BJ (cell line): ENCODE measurements at regions not wholly inside any gene's neighbourhood (a gene's known extent, or its start where the extent isn't known, plus 50 kb on each side); places are given as distances from the start of the nearest gene placed in this dataset.

ENCODE experiments used
- CTCF ChIA-PET: fragments of 350-600 bp; formaldehyde crosslinking; extraction: SDS; loops from one replicate; lab custom pipeline; 2021; ENCODE audit warnings: antibody characterized with exemption, inconsistent platforms; lab: Yijun Ruan, JAX
- POLR2A ChIA-PET: fragments of 300-600 bp; sonication (Branson Sonifier 250); formaldehyde crosslinking; extraction: SDS; loops from one replicate; lab custom pipeline; 2021; ENCODE audit warnings: antibody characterized with exemption; lab: Charles Lee
- DNase-seq: peaks from one replicate; pipeline ENCODE4 v3.0.0-alpha.2; 2011; ENCODE audit warnings: low read depth
- H3K27me3 ChIP-seq: 2 replicates; pipeline ENCODE4 v1.6.0; 2011; ENCODE audit warnings: low read length; ENCODE audit not compliant: control insufficient read depth, insufficient read depth
- H3K36me3 ChIP-seq: 2 replicates; pipeline ENCODE4 v1.5.1; 2011; ENCODE audit warnings: low read length; ENCODE audit not compliant: control insufficient read depth, insufficient read depth
- H3K4me3 ChIP-seq: 2 replicates; pipeline ENCODE4 v1.5.1; 2011; ENCODE audit warnings: low read depth, mild to moderate bottlenecking, control low read depth, low read length
- CTCF ChIP-seq: IDR thresholded peaks from 2 replicates; pipeline ENCODE4 v1.5.1; 2011; ENCODE audit warnings: low read depth, mild to moderate bottlenecking, control low read depth, inconsistent platforms, low read length, moderate library complexity; ENCODE audit not compliant: insufficient read depth

- Histone ChIP-seq H3K27me3 (no peaks in the 10 kb centered on the region), H3K4me3 (no peak overlapping the region), H3K36me3 (no peaks in the 10 kb centered on the region)
- no peak for TF ChIP-seq CTCF
- POLR2A ChIA-PET = interaction anchor here (0.6 kb wide), 1 partner anchor 28 kb away, joined by 9 read pairs; no protein-coding TSS in a partner anchor
- DNase-seq = no peak
- CTCF ChIA-PET = interaction anchor here (0.7 kb wide), 1 partner anchor 11 kb away, joined by 3 read pairs; no protein-coding TSS in a partner anchor
Observed at GRCh38 chr3:23749609-23750008, 56.1 kb upstream of the UBE2E1 start.

- CTCF ChIA-PET = interaction anchor here (1.2 kb wide), 1 partner anchor 10 kb away, joined by 4 read pairs; no protein-coding TSS in a partner anchor
- H3K36me3 ChIP-seq = no peaks in the 10 kb centered on the region
- no peak for DNase-seq
- H3K4me3 ChIP-seq = no peak overlapping the region
- no peak for TF ChIP-seq CTCF
- no peaks in the 10 kb centered on the region for H3K27me3 ChIP-seq
- POLR2A ChIA-PET = interaction anchor here (0.6 kb wide), 1 partner anchor 17 kb away, joined by 3 read pairs; no protein-coding TSS in a partner anchor
Observed at GRCh38 chr3:23750573-23751210, 55.1 kb upstream of the UBE2E1 start.

GRCh38 chr3:23751212-23751723, 54.5 kb upstream of the UBE2E1 start:
- POLR2A ChIA-PET = interaction anchor here (0.6 kb wide), 1 partner anchor 17 kb away, joined by 3 read pairs; no protein-coding TSS in a partner anchor
- no peak for DNase-seq
- CTCF ChIA-PET = interaction anchor here (0.8 to 1.2 kb wide), 2 partner anchors 10 to 12 kb away, joined by 4 read pairs; no protein-coding TSS in a partner anchor

GRCh38 chr3:23752126-23752525, 53.6 kb upstream of the UBE2E1 start:
- no peak for TF ChIP-seq CTCF
- DNase-seq = no peak
- Histone ChIP-seq H3K4me3 (no peak overlapping the region), H3K27me3 (no peaks in the 10 kb centered on the region), H3K36me3 (no peaks in the 10 kb centered on the region)
- ChIA-PET POLR2A (no interaction called here), CTCF (interaction anchor here (0.8 kb wide), 1 partner anchor 11 kb away, joined by 4 read pairs; no protein-coding TSS in a partner anchor)

More at GRCh38 chr3:23751212-23751723, 54.5 kb upstream of the UBE2E1 start:
- no peaks in the 10 kb centered on the region for H3K27me3 ChIP-seq
- no peaks in the 10 kb centered on the region for H3K36me3 ChIP-seq
- no peak overlapping the region for H3K4me3 ChIP-seq
- TF ChIP-seq CTCF = no peak

- ChIA-PET CTCF (no interaction called here), POLR2A (no interaction called here)
- Histone ChIP-seq H3K27me3 (no peaks in the 10 kb centered on the region), H3K4me3 (no peak overlapping the region), H3K36me3 (no peaks in the 10 kb centered on the region)
- DNase-seq = no peak
- no peak for TF ChIP-seq CTCF
Observed at GRCh38 chr3:23754215-23754614, 51.5 kb upstream of the UBE2E1 start.
